KMS-11 (cell line): ENCODE measurements at regions not wholly inside any gene's neighbourhood (a gene's known extent, or its start where the extent isn't known, plus 50 kb on each side); places are given as distances from the start of the nearest gene placed in this dataset.

Source experiments
- H2AFZ ChIP-seq: fragments of 200-600 bp; sonication (generic); 2 replicates; pipeline ENCODE4 v1.6.1; 2016; ENCODE audit warnings: antibody characterized with exemption, mixed run types, low read depth
- H3K27ac ChIP-seq: fragments of 200-600 bp; sonication (generic); 2 replicates; pipeline ENCODE4 v1.6.1; 2016; ENCODE audit warnings: mild to moderate bottlenecking, mixed run types
- H3K27me3 ChIP-seq: fragments of 200-600 bp; sonication (generic); 2 replicates; pipeline ENCODE4 v1.6.1; 2017; ENCODE audit warnings: mild to moderate bottlenecking, low read depth, mixed run types, moderate library complexity; ENCODE audit not compliant: insufficient read depth
- H3K36me3 ChIP-seq: fragments of 200-600 bp; sonication (generic); 2 replicates; pipeline ENCODE4 v1.6.1; 2017; ENCODE audit warnings: mild to moderate bottlenecking, mixed run types; ENCODE audit not compliant: insufficient read depth
- H3K4me1 ChIP-seq: fragments of 200-600 bp; sonication (generic); 2 replicates; pipeline ENCODE4 v1.6.1; 2016; ENCODE audit warnings: mild to moderate bottlenecking, low read depth, mixed run types; ENCODE audit not compliant: poor library complexity, severe bottlenecking
- H3K4me2 ChIP-seq: fragments of 200-600 bp; sonication (generic); 2 replicates; pipeline ENCODE4 v1.7.0; 2016; ENCODE audit warnings: mild to moderate bottlenecking, mixed run types
- H3K4me3 ChIP-seq: fragments of 200-600 bp; sonication (generic); IDR thresholded peaks from 2 replicates; pipeline ENCODE4 v1.6.1; 2017; ENCODE audit warnings: low read depth, low read length, mixed read lengths; ENCODE audit not compliant: insufficient read depth
- H3K79me2 ChIP-seq: fragments of 200-600 bp; sonication (generic); 2 replicates; pipeline ENCODE4 v1.6.1; 2016; ENCODE audit warnings: low read depth, mixed run types; ENCODE audit not compliant: insufficient read depth
- H3K9ac ChIP-seq: fragments of 200-600 bp; sonication (generic); 2 replicates; pipeline ENCODE4 v1.6.1; 2016; ENCODE audit warnings: mild to moderate bottlenecking, mixed run types
- H4K20me1 ChIP-seq: fragments of 200-600 bp; sonication (generic); 2 replicates; pipeline ENCODE4 v1.6.1; 2016; ENCODE audit warnings: mild to moderate bottlenecking, mixed run types; ENCODE audit not compliant: insufficient read depth
- CTCF ChIP-seq: fragments of 200-600 bp; sonication (generic); conservative IDR thresholded peaks from 2 replicates; pipeline ENCODE4 v1.6.1; 2017; ENCODE audit warnings: low read depth, mild to moderate bottlenecking, antibody characterized with exemption, low read length, moderate library complexity, mixed read lengths

GRCh38 chr15:95622843-95623242 lies 707.7 kb upstream of the NR2F2 start:
- no peak overlapping the region for H3K9ac ChIP-seq
- H3K27me3 ChIP-seq = no peaks in the 10 kb centered on the region
- H3K36me3 ChIP-seq = no peaks in the 10 kb centered on the region
- no peaks in the 10 kb centered on the region for H4K20me1 ChIP-seq
- no peak for TF ChIP-seq CTCF
- H3K4me1 ChIP-seq = peaks cover 17% of the 10 kb centered on the region
- H3K4me3 ChIP-seq = no peak overlapping the region
- H3K27ac ChIP-seq = no peak overlapping the region
- no peak overlapping the region for H2AFZ ChIP-seq
- no peaks in the 10 kb centered on the region for H3K79me2 ChIP-seq
- no peak overlapping the region for H3K4me2 ChIP-seq

- Histone ChIP-seq H3K79me2 (no peaks in the 10 kb centered on the region), H3K4me1 (peaks cover 17% of the 10 kb centered on the region), H3K4me3 (no peak overlapping the region), H4K20me1 (no peaks in the 10 kb centered on the region), H3K36me3 (no peaks in the 10 kb centered on the region), H3K4me2 (no peak overlapping the region), H3K27ac (no peak overlapping the region), H3K9ac (no peak overlapping the region), H3K27me3 (no peaks in the 10 kb centered on the region), H2AFZ (no peak overlapping the region)
- TF ChIP-seq CTCF = no peak
Measured at GRCh38 chr15:95624100-95624499, 706.4 kb upstream of the NR2F2 start.

DNA sequence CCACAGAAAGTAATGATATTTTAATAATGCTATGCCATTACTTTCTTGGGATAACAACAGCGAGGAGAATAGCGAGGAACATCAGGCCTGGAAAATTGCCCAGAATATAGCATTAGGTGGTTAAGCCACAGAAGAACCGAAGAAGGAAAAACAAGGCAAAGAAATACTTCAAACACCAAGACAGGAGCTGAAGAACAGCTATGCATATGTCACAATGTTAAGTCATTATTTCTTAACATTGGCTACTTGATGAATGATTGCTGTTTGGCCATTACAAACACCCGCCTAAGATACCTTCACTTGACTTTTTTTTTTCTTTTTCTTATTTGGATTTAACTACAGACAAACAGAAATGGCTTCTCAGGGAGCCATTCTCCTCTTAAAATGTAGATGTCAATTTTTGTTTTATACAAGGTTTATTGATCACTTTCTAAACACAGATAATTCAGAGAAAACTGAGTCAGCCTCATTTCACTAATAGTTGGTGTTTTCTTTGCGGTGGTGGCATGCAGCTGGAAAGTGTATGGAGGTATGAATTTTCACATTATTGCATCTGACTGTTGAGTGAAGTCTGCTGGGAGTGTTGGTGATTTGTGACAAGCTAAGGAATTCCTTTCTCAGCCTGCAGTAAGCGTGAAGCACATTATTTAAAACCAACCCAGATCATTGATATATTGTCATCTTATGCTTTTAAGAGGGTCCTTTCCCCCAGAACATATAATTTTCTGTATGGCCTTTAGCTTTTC lies 705.7 kb upstream of the NR2F2 start:
- H3K27me3 ChIP-seq = no peaks in the 10 kb centered on the region
- TF ChIP-seq CTCF = no peak

GRCh38 chr15:95626501-95627361 lies 703.8 kb upstream of the NR2F2 start:
- Histone ChIP-seq H3K27ac (no peak overlapping the region), H2AFZ (no peak overlapping the region), H3K36me3 (no peaks in the 10 kb centered on the region), H3K9ac (no peak overlapping the region), H4K20me1 (no peaks in the 10 kb centered on the region), H3K27me3 (no peaks in the 10 kb centered on the region), H3K4me1 (peaks cover 2% of the 10 kb centered on the region), H3K4me3 (no peak overlapping the region), H3K4me2 (no peak overlapping the region), H3K79me2 (no peaks in the 10 kb centered on the region)
- TF ChIP-seq CTCF = no peak

More for the DNA sequence above, 705.7 kb upstream of the NR2F2 start:
- no peaks in the 10 kb centered on the region for H3K36me3 ChIP-seq
- H3K4me2 ChIP-seq = no peak overlapping the region
- H2AFZ ChIP-seq = no peak overlapping the region
- no peak overlapping the region for H3K27ac ChIP-seq
- H4K20me1 ChIP-seq = no peaks in the 10 kb centered on the region
- H3K79me2 ChIP-seq = no peaks in the 10 kb centered on the region
- no peak overlapping the region for H3K4me3 ChIP-seq
- H3K4me1 ChIP-seq = peaks cover 17% of the 10 kb centered on the region
- no peak overlapping the region for H3K9ac ChIP-seq
